ENCODE measurements at regions not wholly inside any gene's neighbourhood (a gene's known extent, or its start where the extent isn't known, plus 50 kb on each side); places are given as distances from the start of the nearest gene placed in this dataset.
"Not testable (repeated sequence)": the region's sequence is repeated elsewhere in the genome, so short reads cannot be mapped to it uniquely, and the experiment has no call there.

- intact Hi-C loops (cut with DNase I, micrococcal nuclease), result no loop called here
- Histone ChIP-seq H3K36me3 (ENCODE audit: low read depth) (no peaks in the 10 kb centered on the region), H3K4me1 (ENCODE audit: low read depth) (no peaks in the 10 kb centered on the region), H3K9me3 (no peaks in the 10 kb centered on the region), H3K4me3 (no peak overlapping the region)
- TF ChIP-seq, protein P1, sequence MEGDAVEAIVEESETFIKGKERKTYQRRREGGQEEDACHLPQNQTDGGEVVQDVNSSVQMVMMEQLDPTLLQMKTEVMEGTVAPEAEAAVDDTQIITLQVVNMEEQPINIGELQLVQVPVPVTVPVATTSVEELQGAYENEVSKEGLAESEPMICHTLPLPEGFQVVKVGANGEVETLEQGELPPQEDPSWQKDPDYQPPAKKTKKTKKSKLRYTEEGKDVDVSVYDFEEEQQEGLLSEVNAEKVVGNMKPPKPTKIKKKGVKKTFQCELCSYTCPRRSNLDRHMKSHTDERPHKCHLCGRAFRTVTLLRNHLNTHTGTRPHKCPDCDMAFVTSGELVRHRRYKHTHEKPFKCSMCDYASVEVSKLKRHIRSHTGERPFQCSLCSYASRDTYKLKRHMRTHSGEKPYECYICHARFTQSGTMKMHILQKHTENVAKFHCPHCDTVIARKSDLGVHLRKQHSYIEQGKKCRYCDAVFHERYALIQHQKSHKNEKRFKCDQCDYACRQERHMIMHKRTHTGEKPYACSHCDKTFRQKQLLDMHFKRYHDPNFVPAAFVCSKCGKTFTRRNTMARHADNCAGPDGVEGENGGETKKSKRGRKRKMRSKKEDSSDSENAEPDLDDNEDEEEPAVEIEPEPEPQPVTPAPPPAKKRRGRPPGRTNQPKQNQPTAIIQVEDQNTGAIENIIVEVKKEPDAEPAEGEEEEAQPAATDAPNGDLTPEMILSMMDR (IDR thresholded peaks at IDR 0.05), result no peak
- no peak for DNase-seq
- no peak for ATAC-seq
Observed at GRCh38 chr12:33533527-33533926, 93.9 kb upstream of the SYT10 start.

- ATAC-seq (no peak), DNase-seq (no peak)
- Histone ChIP-seq H3K9me3 (no peaks in the 10 kb centered on the region), H3K4me3 (no peak overlapping the region), H3K4me1 (ENCODE audit: low read depth) (no peaks in the 10 kb centered on the region), H3K36me3 (ENCODE audit: low read depth) (no peaks in the 10 kb centered on the region)
- intact Hi-C loops (cut with DNase I, micrococcal nuclease), result no loop called here
- TF ChIP-seq, protein P1 (IDR thresholded peaks at IDR 0.05), result no peak
Observed at GRCh38 chr12:33536431-33536830, 96.8 kb upstream of the SYT10 start.

GRCh38 chr12:33546004-33546403 lies 106.4 kb upstream of the SYT10 start:
- DNase-seq, result no peak
- Histone ChIP-seq H3K9me3 (peaks cover 2% of the 10 kb centered on the region), H3K36me3 (ENCODE audit: low read depth) (no peaks in the 10 kb centered on the region), H3K4me3 (no peak overlapping the region), H3K4me1 (ENCODE audit: low read depth) (no peaks in the 10 kb centered on the region)
- intact Hi-C loops (cut with DNase I, micrococcal nuclease), result no loop called here
- TF ChIP-seq, protein P1 (IDR thresholded peaks at IDR 0.05), result no peak
- no peak for ATAC-seq

GRCh38 chr12:33547084-33547483 lies 107.5 kb upstream of the SYT10 start:
- TF ChIP-seq, protein P1 (IDR thresholded peaks at IDR 0.05), result no peak
- ATAC-seq, result no peak

GRCh38 chr12:33550214-33550613 lies 110.6 kb upstream of the SYT10 start:
- H3K36me3 ChIP-seq (ENCODE audit: low read depth); H3K9me3 ChIP-seq; ATAC-seq; intact Hi-C loops (cut with DNase I, micrococcal nuclease); H3K4me3 ChIP-seq; H3K4me1 ChIP-seq (ENCODE audit: low read depth); DNase-seq: not testable (repeated sequence)

More at GRCh38 chr12:33547084-33547483, 107.5 kb upstream of the SYT10 start:
- H3K4me3 ChIP-seq, result no peak overlapping the region
- no peaks in the 10 kb centered on the region for H3K4me1 ChIP-seq (ENCODE audit: low read depth)
- intact Hi-C loops (cut with DNase I, micrococcal nuclease), result no loop called here
- no peak for DNase-seq
- H3K36me3 ChIP-seq (ENCODE audit: low read depth), result no peaks in the 10 kb centered on the region
- H3K9me3 ChIP-seq, result no peaks in the 10 kb centered on the region

DNA sequence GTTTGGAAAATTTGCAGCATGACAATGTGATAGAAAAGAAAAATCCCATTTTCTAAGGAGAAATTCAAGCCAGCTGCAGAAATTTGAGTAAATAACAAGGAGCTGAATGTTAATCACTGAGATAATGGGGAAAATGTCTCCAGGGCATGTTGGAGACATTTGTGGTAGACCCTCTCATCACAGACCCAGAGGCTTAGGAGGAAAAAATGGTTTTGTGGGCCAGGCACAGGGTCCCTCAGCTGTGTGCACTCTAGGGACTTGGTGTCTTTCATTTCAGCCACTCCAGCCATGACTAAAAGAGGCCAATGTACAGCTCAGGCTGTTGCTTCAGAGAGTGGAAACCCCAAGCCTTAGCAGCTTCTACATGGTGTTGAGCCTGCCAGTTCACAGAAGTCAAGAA lies 111.4 kb upstream of the SYT10 start:
- no peaks in the 10 kb centered on the region for H3K36me3 ChIP-seq (ENCODE audit: low read depth)
- H3K4me3 ChIP-seq, result no peak overlapping the region
- H3K4me1 ChIP-seq (ENCODE audit: low read depth), result no peaks in the 10 kb centered on the region
- H3K9me3 ChIP-seq, result no peaks in the 10 kb centered on the region
- TF ChIP-seq, protein P1 (IDR thresholded peaks at IDR 0.05), result no peak
- intact Hi-C loops (cut with DNase I, micrococcal nuclease), result no loop called here
- DNase-seq (no peak), ATAC-seq (no peak)

Data from mucosa of descending colon (tissue), 3 donors.